Progenitor cell of endocrine pancreas (in vitro differentiated cells): ENCODE measurements at regions not wholly inside any gene's neighbourhood (a gene's known extent, or its start where the extent isn't known, plus 50 kb on each side); places are given as distances from the start of the nearest gene placed in this dataset.

Experiments
- DNase-seq: peaks from one replicate; pipeline ENCODE4 v3.0.0; 2021; ENCODE audit warnings: low spot score; ENCODE audit not compliant: unreplicated experiment
- H3K27ac Mint-ChIP-seq: 2 replicates; pipeline ENCODE4 v1.8.0; 2021; ENCODE audit warnings: mild to moderate bottlenecking, moderate library complexity, mixed read lengths
- H3K27me3 Mint-ChIP-seq: 2 replicates; pipeline ENCODE4 v1.8.0; 2021; ENCODE audit warnings: mixed read lengths
- H3K36me3 Mint-ChIP-seq: 2 replicates; pipeline ENCODE4 v1.8.0; 2022; ENCODE audit warnings: mixed read lengths; ENCODE audit not compliant: insufficient read depth
- H3K4me1 Mint-ChIP-seq: 2 replicates; pipeline ENCODE4 v1.8.0; 2021; ENCODE audit warnings: low read depth, mixed read lengths
- H3K4me3 Mint-ChIP-seq: 2 replicates; pipeline ENCODE4 v1.8.0; 2021; ENCODE audit warnings: low read depth, mild to moderate bottlenecking, moderate library complexity, mixed read lengths
- H3K9me3 Mint-ChIP-seq: 2 replicates; pipeline ENCODE4 v1.8.0; 2021; ENCODE audit warnings: low read depth, mixed read lengths
- TF ChIP-seq, protein P1 (sequence below): fragments of 200-600 bp; sonication (generic); IDR thresholded peaks from one replicate; pipeline ENCODE4 v1.5.0; 2021; ENCODE audit warnings: antibody characterized with exemption, mild to moderate bottlenecking; ENCODE audit not compliant: unreplicated experiment

DNA sequence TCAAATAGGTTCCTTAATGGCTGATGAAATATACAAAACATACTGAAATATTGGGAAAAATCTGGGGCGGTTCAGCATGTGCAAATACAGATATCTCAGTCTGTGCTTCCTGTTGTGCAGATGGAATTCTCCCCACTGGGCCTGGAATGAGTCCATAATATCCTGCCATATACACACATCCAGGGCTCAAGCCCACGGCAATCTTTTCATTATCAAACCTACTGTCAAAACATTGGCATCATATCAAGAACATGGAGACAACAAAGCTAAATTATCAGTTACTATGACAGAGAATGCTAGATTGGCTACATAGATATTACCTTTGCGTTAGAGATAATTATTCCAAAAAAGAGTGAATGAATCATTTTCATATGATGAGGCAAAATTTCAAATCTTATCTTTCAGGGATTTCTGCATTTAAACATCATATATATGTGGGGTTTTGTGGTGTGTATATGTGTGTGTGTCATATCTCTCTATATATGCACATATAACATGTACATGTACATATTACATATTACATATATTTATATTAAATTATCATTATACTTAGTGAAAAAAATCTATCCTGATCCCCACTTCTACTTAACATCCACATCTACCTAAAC is 713.3 kb downstream of the GBE1 start:
- TF ChIP-seq, protein P1, sequence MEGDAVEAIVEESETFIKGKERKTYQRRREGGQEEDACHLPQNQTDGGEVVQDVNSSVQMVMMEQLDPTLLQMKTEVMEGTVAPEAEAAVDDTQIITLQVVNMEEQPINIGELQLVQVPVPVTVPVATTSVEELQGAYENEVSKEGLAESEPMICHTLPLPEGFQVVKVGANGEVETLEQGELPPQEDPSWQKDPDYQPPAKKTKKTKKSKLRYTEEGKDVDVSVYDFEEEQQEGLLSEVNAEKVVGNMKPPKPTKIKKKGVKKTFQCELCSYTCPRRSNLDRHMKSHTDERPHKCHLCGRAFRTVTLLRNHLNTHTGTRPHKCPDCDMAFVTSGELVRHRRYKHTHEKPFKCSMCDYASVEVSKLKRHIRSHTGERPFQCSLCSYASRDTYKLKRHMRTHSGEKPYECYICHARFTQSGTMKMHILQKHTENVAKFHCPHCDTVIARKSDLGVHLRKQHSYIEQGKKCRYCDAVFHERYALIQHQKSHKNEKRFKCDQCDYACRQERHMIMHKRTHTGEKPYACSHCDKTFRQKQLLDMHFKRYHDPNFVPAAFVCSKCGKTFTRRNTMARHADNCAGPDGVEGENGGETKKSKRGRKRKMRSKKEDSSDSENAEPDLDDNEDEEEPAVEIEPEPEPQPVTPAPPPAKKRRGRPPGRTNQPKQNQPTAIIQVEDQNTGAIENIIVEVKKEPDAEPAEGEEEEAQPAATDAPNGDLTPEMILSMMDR, result no peak
- Mint-ChIP-seq H3K4me3 (no peak overlapping the region), H3K4me1 (no peaks in the 10 kb centered on the region)

DNA sequence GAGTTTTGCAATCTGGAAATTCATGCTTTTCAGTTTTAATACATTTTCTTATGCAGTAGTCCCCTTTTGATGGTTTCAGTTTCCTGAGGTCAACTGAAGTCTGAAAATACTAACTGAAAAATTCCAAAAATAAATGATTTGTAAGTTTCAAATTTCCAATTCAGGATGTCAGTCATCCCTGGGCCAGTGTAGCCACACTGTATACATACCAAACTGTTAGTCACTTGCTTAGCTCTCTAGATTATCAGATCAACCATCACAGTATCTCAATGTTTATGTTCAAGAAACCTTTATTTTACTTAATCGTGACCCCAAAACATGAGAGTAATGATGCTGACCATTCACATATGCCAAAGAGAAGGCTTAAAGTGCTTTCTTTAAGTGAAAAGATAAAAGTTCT is 715.5 kb downstream of the GBE1 start:
- Mint-ChIP-seq H3K4me1 (no peaks in the 10 kb centered on the region), H3K36me3 (no peaks in the 10 kb centered on the region), H3K27ac (no peak overlapping the region), H3K27me3 (no peaks in the 10 kb centered on the region), H3K9me3 (peaks cover 1% of the 10 kb centered on the region), H3K4me3 (no peak overlapping the region)
- TF ChIP-seq, protein P1, result no peak
- no peak for DNase-seq

More for the DNA sequence above, 713.3 kb downstream of the GBE1 start:
- Mint-ChIP-seq H3K36me3 (no peaks in the 10 kb centered on the region), H3K9me3 (peaks cover 3% of the 10 kb centered on the region), H3K27me3 (no peaks in the 10 kb centered on the region), H3K27ac (no peak overlapping the region)
- no peak for DNase-seq

DNA sequence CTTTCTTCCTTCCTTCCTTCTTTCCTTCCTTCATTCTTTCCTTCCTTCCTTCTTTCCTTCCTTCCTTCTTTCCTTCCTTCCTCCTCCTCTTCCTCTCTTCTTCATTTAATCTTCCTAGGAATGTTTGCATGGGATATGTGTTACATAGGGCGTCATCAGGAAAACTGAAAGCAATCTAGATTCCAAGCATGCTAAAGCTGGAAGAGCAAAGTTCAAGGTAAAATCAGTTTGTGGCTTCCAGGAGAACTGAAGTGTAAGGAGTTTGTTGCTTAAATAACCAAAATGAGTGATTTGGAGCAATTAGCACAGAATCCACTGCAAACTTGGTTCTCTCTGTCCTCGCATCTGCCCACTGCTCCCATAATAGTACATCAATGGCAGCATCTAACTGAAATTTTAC is 716.2 kb downstream of the GBE1 start:
- Mint-ChIP-seq H3K36me3 (no peaks in the 10 kb centered on the region), H3K9me3 (no peaks in the 10 kb centered on the region), H3K4me1 (no peaks in the 10 kb centered on the region), H3K4me3 (no peak overlapping the region), H3K27ac (no peak overlapping the region), H3K27me3 (no peaks in the 10 kb centered on the region)
- TF ChIP-seq, protein P1, result no peak
- no peak for DNase-seq

DNA sequence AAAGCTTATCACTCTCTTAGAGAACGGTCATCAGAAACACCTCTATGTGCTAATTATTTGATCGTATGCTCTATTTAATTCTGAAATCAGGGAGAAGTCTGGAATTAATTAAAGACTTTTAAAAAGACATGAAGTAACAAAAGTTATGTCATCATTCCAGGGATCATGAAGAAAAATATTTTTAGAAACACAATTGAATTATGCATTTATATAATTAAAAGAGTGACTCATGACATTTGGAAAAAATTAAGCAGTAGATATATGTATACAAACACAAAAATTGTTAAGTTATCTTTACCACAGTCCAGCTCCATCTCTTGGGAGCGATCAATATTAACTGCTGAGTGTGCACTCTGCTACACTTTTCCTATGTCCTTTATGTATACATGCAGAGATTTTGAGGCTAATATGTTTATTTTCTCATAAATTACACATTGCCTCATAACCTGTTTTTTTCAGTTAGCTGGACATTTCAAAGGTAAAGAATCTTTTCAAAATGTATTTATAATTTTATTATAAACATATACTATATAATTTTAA is 717.7 kb downstream of the GBE1 start:
- no peak overlapping the region for H3K4me3 Mint-ChIP-seq
- DNase-seq, result no peak
- H3K4me1 Mint-ChIP-seq, result no peaks in the 10 kb centered on the region
- no peaks in the 10 kb centered on the region for H3K36me3 Mint-ChIP-seq
- H3K9me3 Mint-ChIP-seq, result no peaks in the 10 kb centered on the region
- no peaks in the 10 kb centered on the region for H3K27me3 Mint-ChIP-seq
- no peak overlapping the region for H3K27ac Mint-ChIP-seq
- TF ChIP-seq, protein P1, result no peak

DNA sequence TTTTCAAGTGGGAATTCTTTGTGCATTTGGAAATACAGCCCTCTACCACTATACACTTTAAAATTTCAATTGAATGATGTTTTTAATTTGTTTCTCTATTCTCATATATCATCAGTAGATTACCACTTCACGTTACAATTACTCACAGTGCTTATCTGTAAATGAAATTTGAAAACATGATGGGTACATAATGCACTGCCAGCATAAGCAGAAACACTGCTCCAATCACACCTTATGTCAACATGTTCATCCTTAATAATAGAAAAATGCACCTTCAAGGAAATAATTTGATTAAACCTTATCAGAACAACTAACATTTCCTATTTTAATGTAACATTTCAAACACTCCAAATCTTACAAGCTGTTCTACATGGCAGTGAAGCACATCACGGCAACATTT is 718.4 kb downstream of the GBE1 start:
- no peak overlapping the region for H3K4me3 Mint-ChIP-seq
- DNase-seq, result no peak
- H3K4me1 Mint-ChIP-seq, result no peaks in the 10 kb centered on the region
- no peaks in the 10 kb centered on the region for H3K36me3 Mint-ChIP-seq
- H3K27ac Mint-ChIP-seq, result no peak overlapping the region
- TF ChIP-seq, protein P1, result no peak
- no peaks in the 10 kb centered on the region for H3K27me3 Mint-ChIP-seq
- no peaks in the 10 kb centered on the region for H3K9me3 Mint-ChIP-seq
